ENCODE measurements at regions not wholly inside any gene's neighbourhood (a gene's known extent, or its start where the extent isn't known, plus 50 kb on each side); places are given as distances from the start of the nearest gene placed in this dataset.

GRCh38 chr9:105864248-105864898, 170.0 kb downstream of the TMEM38B start:
- Histone ChIP-seq H3K27me3 (ENCODE audit: low read length) (no peaks in the 10 kb centered on the region), H3K27ac (ENCODE audit: low read length) (no peak overlapping the region), H3K9me2 (replicated peaks; ENCODE audit: low read length) (no peaks in the 10 kb centered on the region), H2AFZ (ENCODE audit: low read length) (no peak overlapping the region), H3K9ac (ENCODE audit: low read length) (no peak overlapping the region), H3K4me3 (ENCODE audit: low read length) (no peak overlapping the region), H4K20me1 (ENCODE audit: low read length) (no peaks in the 10 kb centered on the region), H3K79me2 (ENCODE audit: low read length) (no peaks in the 10 kb centered on the region), H3K36me3 (ENCODE audit: low read depth, low read length) (no peaks in the 10 kb centered on the region), H3K4me2 (ENCODE audit: low read length) (no peak overlapping the region), H3K9me3 (ENCODE audit: low read length) (no peaks in the 10 kb centered on the region), H3F3A (ENCODE audit: low read length, unreplicated experiment) (no peaks in the 10 kb centered on the region), H3K4me1 (ENCODE audit: insufficient read depth, low read length) (no peaks in the 10 kb centered on the region)
- POLR2A ChIA-PET (ENCODE audit: unreplicated experiment): no interaction called here
- intact Hi-C loops (cut with micrococcal nuclease): no loop called here
- CTCF ChIA-PET: no interaction called here
- DNase-seq (no peak), ATAC-seq (no peak)
- BruUV-seq (replicated peaks): no TSS peak
- no peak for TF ChIP-seq EZH2 (IDR thresholded peaks at IDR 0.05; ENCODE audit: low read length, unreplicated experiment)
- TF ChIP-seq EZH2phosphoT487 (IDR thresholded peaks at IDR 0.05; ENCODE audit: borderline replicate concordance, low read length): no peak
- no peak for TF ChIP-seq CTCF (conservative IDR thresholded peaks at IDR 0.05; ENCODE audit: low read depth, low read length)

GRCh38 chr9:105865285-105865684, 170.9 kb downstream of the TMEM38B start:
- H3K9ac ChIP-seq (ENCODE audit: low read length): no peak overlapping the region
- POLR2A ChIA-PET (ENCODE audit: unreplicated experiment): no interaction called here
- ATAC-seq: no peak
- no peaks in the 10 kb centered on the region for H3K9me3 ChIP-seq (ENCODE audit: low read length)
- TF ChIP-seq CTCF (conservative IDR thresholded peaks at IDR 0.05; ENCODE audit: low read depth, low read length): no peak
- TF ChIP-seq EZH2 (IDR thresholded peaks at IDR 0.05; ENCODE audit: low read length, unreplicated experiment): no peak
- TF ChIP-seq EZH2phosphoT487 (IDR thresholded peaks at IDR 0.05; ENCODE audit: borderline replicate concordance, low read length): no peak
- no peaks in the 10 kb centered on the region for H3K36me3 ChIP-seq (ENCODE audit: low read depth, low read length)
- H4K20me1 ChIP-seq (ENCODE audit: low read length): no peaks in the 10 kb centered on the region
- peaks cover 7% of the 10 kb centered on the region; the same call in 1 of the 2 replicates for H3K27me3 ChIP-seq (ENCODE audit: low read length)
- intact Hi-C loops (cut with micrococcal nuclease): no loop called here
- no peaks in the 10 kb centered on the region for H3K9me2 ChIP-seq (replicated peaks; ENCODE audit: low read length)
- H3K4me1 ChIP-seq (ENCODE audit: insufficient read depth, low read length): no peaks in the 10 kb centered on the region
- H3K79me2 ChIP-seq (ENCODE audit: low read length): no peaks in the 10 kb centered on the region
- BruUV-seq (replicated peaks): no TSS peak
- H2AFZ ChIP-seq (ENCODE audit: low read length): no peak overlapping the region
- no peak overlapping the region for H3K27ac ChIP-seq (ENCODE audit: low read length)
- no peak for DNase-seq
- no peak overlapping the region for H3K4me2 ChIP-seq (ENCODE audit: low read length)
- CTCF ChIA-PET: no interaction called here
- no peak overlapping the region for H3K4me3 ChIP-seq (ENCODE audit: low read length)
- no peaks in the 10 kb centered on the region for H3F3A ChIP-seq (ENCODE audit: low read length, unreplicated experiment)

DNA sequence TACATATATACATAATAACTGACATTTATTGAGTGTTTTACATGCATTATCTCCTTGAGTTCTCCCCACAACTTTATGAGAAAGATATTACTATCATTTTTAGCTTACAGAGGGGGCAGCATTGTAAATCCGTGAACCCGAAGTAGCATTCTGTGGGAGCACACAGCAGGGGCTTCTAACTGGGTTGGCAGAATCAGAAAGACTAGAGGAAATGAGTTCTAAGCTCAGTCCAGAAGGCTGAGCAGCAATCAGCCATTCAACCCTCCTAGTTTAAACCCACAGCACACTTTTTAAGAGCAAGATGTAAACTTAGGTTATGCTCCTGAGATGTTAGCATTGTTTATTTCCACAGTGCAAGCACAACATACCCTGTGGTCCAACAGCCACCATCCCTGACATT, 177.2 kb downstream of the TMEM38B start:
- Histone ChIP-seq H3F3A (ENCODE audit: low read length, unreplicated experiment) (no peaks in the 10 kb centered on the region), H2AFZ (ENCODE audit: low read length) (no peak overlapping the region), H3K27ac (ENCODE audit: low read length) (no peak overlapping the region), H3K27me3 (ENCODE audit: low read length) (peaks cover 15% of the 10 kb centered on the region), H3K36me3 (ENCODE audit: low read depth, low read length) (no peaks in the 10 kb centered on the region), H3K4me2 (ENCODE audit: low read length) (no peak overlapping the region), H3K9me2 (replicated peaks; ENCODE audit: low read length) (no peaks in the 10 kb centered on the region), H3K4me1 (ENCODE audit: insufficient read depth, low read length) (no peaks in the 10 kb centered on the region), H3K4me3 (ENCODE audit: low read length) (no peak overlapping the region), H3K9ac (ENCODE audit: low read length) (no peak overlapping the region), H3K79me2 (ENCODE audit: low read length) (no peaks in the 10 kb centered on the region), H4K20me1 (ENCODE audit: low read length) (no peaks in the 10 kb centered on the region), H3K9me3 (ENCODE audit: low read length) (no peaks in the 10 kb centered on the region)
- DNase-seq (no peak), ATAC-seq (no peak)
- BruUV-seq (replicated peaks): no TSS peak
- TF ChIP-seq CTCF (conservative IDR thresholded peaks at IDR 0.05; ENCODE audit: low read depth, low read length) (no peak), EZH2phosphoT487 (IDR thresholded peaks at IDR 0.05; ENCODE audit: borderline replicate concordance, low read length) (no peak), EZH2 (IDR thresholded peaks at IDR 0.05; ENCODE audit: low read length, unreplicated experiment) (no peak)
- intact Hi-C loops (cut with micrococcal nuclease): no loop called here
- ChIA-PET CTCF (no interaction called here), POLR2A (ENCODE audit: unreplicated experiment) (no interaction called here)
